ENCODE measurements at regions not wholly inside any gene's neighbourhood (a gene's known extent, or its start where the extent isn't known, plus 50 kb on each side); places are given as distances from the start of the nearest gene placed in this dataset.

GRCh38 chr2:18645315-18645714 is 55.9 kb upstream of the NT5C1B start:
- no peak for DNase-seq

- no peak for DNase-seq
These were observed 54.7 kb upstream of the NT5C1B start for GRCh38 chr2:18644115-18644462.

DNA sequence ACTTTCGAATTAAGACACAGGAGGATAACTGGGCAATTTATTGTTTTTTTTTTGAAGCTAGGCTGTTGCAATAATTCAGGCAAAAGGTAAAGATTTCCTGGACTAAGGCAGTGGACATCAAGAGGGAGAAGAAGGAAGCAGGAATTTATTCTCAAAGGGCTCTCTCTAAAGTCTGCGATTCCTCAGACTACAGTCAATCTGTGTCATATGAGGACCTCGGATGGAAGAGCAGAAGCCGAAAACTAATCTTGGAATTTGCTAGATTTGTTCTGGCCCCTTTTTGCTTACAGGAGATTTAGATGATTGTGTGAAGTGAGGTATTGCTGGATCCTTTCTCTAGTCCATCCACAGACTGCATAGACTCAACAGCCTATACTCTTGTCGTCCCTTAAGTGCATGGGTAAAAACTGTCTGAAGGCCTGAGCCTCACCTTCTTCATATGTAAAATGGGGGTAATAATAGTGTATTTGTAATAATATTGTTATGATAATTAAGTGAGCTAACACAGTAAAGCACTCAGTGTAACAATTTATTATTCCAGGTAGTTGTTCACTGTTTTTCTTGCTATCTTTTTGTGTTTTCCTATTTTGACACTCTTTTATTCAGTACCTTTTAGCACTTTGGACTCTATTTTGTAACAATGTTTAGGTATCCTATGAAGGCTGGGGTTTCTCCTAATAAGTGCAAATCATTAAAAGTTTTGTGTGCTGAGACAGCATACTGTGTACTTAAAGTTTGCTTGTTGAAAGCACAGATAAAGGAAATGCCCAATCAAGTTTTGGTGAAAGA is 54.2 kb upstream of the NT5C1B start:
- DNase-seq = no peak

GRCh38 chr2:18641823-18642222 is 52.5 kb upstream of the NT5C1B start:
- no peak for DNase-seq

DNA sequence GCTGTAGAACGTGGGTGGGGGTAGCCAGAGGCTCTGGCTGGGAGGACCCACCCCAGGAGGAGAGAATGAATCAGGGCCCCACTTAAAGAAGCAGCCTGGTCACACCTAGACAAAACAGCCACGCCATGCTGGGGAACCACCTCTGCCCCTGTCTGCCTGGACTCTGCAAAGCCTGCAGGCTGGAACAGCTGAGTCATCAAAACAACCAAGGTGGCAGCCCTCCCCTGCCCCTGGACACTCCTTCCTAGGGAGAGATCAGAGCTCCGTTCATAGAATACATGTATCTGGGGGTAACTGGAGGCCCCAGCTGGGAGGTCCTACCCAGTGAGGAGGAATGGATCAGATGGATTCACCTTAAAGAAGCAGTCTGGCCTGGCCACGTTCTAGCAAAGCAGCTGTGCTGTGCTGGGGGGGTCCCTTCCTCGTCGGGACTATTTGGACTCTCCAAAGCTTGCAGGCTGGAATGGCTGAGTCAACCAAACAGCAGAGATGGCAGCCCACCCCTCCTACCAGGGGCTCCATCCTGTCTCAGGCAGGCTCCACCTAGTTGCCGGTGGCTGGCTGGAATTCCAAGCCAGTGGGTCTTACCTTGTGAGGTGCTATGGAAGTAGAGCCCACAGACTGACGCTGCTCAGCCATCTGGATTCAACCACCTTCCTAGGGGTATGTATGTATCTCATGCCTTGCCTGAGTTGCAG is 50.5 kb upstream of the NT5C1B start:
- no peak for DNase-seq
